ENCODE measurements at regions not wholly inside any gene's neighbourhood (a gene's known extent, or its start where the extent isn't known, plus 50 kb on each side); places are given as distances from the start of the nearest gene placed in this dataset.

- no peak for FAIRE-seq
- Histone ChIP-seq H4K20me1 (replicated peaks in 1 of 2; ENCODE audit: control insufficient read depth in 1 of 2, insufficient read depth in 2 of 2, low read length in 2 of 2) (no peaks in the 10 kb centered on the region), H3K79me1 (ENCODE audit: low read depth, low read length) (no peaks in the 10 kb centered on the region), H3K9me3 (ENCODE audit: insufficient read depth in 2 of 2, low read depth in 1 of 2, low read length in 1 of 2) (peaks cover 0 to 19% of the 10 kb centered on the region in 2 experiments; a peak in 3 of 4 replicates), H3K79me2 (ENCODE audit: control insufficient read depth in 1 of 2, insufficient read depth in 2 of 2, low read length in 2 of 2) (no peaks in the 10 kb centered on the region), H3K4ac (replicated peaks; ENCODE audit: insufficient read length, low read depth, low read length) (no peak overlapping the region), H2BK20ac (ENCODE audit: low read length) (no peak overlapping the region), H2BK12ac (ENCODE audit: low read depth, low read length) (no peak overlapping the region), H3K4me1 (replicated peaks in 1 of 4; ENCODE audit: control insufficient read depth in 3 of 4, insufficient read depth in 4 of 4, low read length in 3 of 4) (no peaks in the 10 kb centered on the region), H3K4me2 (ENCODE audit: insufficient read depth in 1 of 2, low read depth in 2 of 2, low read length in 2 of 2) (no peak overlapping the region), H2AK5ac (ENCODE audit: low read depth, low read length) (no peak overlapping the region), H3K27ac (ENCODE audit: low read depth, low read length) (no peak overlapping the region), H4K91ac (replicated peaks; ENCODE audit: insufficient read length, low read length) (no peak overlapping the region), H3K14ac (ENCODE audit: insufficient read length) (no peak overlapping the region), H3K27me3 (replicated peaks in 1 of 4; ENCODE audit: control insufficient read depth in 3 of 4, extremely low read depth in 1 of 4, insufficient read depth in 3 of 4, low read length in 3 of 4) (no peaks in the 10 kb centered on the region), H3K56ac (replicated peaks; ENCODE audit: insufficient read length, low read depth, low read length) (no peak overlapping the region), H3K4me3 (ENCODE audit: extremely low read depth in 1 of 4, insufficient read depth in 2 of 4, low read depth in 3 of 4, low read length in 4 of 4) (no peak overlapping the region), H3K23me2 (ENCODE audit: low read depth, low read length) (no peaks in the 10 kb centered on the region), H3K18ac (ENCODE audit: extremely low read depth, low read length) (no peak overlapping the region), H2BK15ac (ENCODE audit: low read length) (no peak overlapping the region), H2AFZ (ENCODE audit: low read length) (no peak overlapping the region), H3K36me3 (ENCODE audit: control insufficient read depth in 2 of 4, insufficient read depth in 4 of 4, low read length in 3 of 4) (no peaks in the 10 kb centered on the region), H4K8ac (ENCODE audit: extremely low read depth, insufficient read depth, low read length) (no peak overlapping the region), H3K23ac (ENCODE audit: insufficient read length) (no peak overlapping the region), H2BK5ac (ENCODE audit: low read depth, low read length) (no peak overlapping the region), H4K5ac (ENCODE audit: insufficient read length, low read depth, low read length) (no peak overlapping the region), H2BK120ac (replicated peaks; ENCODE audit: low read depth, low read length) (no peak overlapping the region), H3K9ac (replicated peaks in 1 of 4; ENCODE audit: extremely low read depth in 1 of 4, low read depth in 3 of 4, low read length in 3 of 4) (no peak overlapping the region)
- 64% methylated on average over 2 of the region's 2 CpGs; no CpG with 5 or more reads in 1 of the 2 experiments for WGBS, 2 experiments (ENCODE audit: extremely low coverage in 1 of 2, insufficient coverage in 1 of 2, insufficient read length in 1 of 2, insufficient replicate concordance in 2 of 2, low coverage in 1 of 2, low lambda C conversion rate in 2 of 2, missing lambda C conversion rate in 1 of 2)
- no peak for DNase-seq (ENCODE audit: low read depth in 1 of 2, low spot score in 2 of 2)
- CTCF ChIA-PET (ENCODE audit: partially characterized antibody) = interaction anchor here (1.3 kb wide), 1 partner anchor 16 kb away, joined by 3 read pairs; no protein-coding TSS in a partner anchor
- POLR2A ChIA-PET (ENCODE audit: partially characterized antibody) = no interaction called here
- TF ChIP-seq ATF2 (IDR thresholded peaks at IDR 0.05; ENCODE audit: low read length) (no peak), TCF12 (IDR thresholded peaks at IDR 0.05; ENCODE audit: low read depth, low read length) (no peak), HDAC6 (IDR thresholded peaks at IDR 0.05; ENCODE audit: low read depth, low read length) (no peak), POLR2A (IDR thresholded peaks at IDR 0.05; ENCODE audit: control extremely low read depth in 1 of 2, low read depth in 2 of 2, low read length in 2 of 2) (no peak), RBBP5 (IDR thresholded peaks at IDR 0.05; ENCODE audit: borderline replicate concordance, low read depth, low read length) (no peak), SP4 (IDR thresholded peaks at IDR 0.05; ENCODE audit: low read length) (no peak)
Observed at GRCh38 chr5:75828029-75828428, 110.8 kb upstream of the POC5 start.

Data from H1 (cell line).